ENCODE measurements at regions not wholly inside any gene's neighbourhood (a gene's known extent, or its start where the extent isn't known, plus 50 kb on each side); places are given as distances from the start of the nearest gene placed in this dataset.

DNA sequence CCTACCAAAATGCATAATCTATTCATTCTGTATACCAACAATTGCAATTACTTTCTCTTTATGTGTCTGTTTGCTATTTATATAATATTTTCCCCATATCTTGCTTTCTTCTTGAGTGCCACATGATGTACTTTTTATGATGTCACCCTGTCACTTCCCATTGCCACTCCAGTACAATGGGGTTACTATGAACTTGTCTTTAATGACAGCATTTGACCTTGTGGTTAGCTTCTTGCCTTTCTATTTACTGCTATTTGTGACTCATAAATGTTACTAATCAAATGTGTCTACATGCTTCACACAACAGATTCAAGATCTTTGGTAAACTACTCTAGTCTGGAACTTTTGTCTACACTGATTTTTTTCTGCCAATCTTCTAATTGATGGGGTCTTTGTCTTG lies 486.3 kb downstream of the NR4A2 start:
- Histone ChIP-seq H4K8ac (ENCODE audit: low read depth in 2 of 2, low read length in 2 of 2) (no peak overlapping the region), H3K9ac (ENCODE audit: low read depth, low read length) (no peak overlapping the region), H2AK5ac (ENCODE audit: low read depth, low read length) (no peak overlapping the region), H3K4ac (ENCODE audit: low read depth, low read length) (no peak overlapping the region), H3K4me3 (ENCODE audit: insufficient read depth, low read depth, low read length) (no peak overlapping the region), H3K4me1 (ENCODE audit: control insufficient read depth, insufficient read depth, low read length) (no peaks in the 10 kb centered on the region), H3K9me3 (ENCODE audit: control insufficient read depth, insufficient read depth, low read length) (peaks cover 12% of the 10 kb centered on the region; the same call in 1 of the 2 replicates), H4K91ac (ENCODE audit: insufficient read depth, low read depth, low read length) (no peak overlapping the region), H2BK20ac (ENCODE audit: low read depth, low read length) (no peak overlapping the region), H3K36me3 (ENCODE audit: control insufficient read depth, insufficient read depth, low read length) (no peaks in the 10 kb centered on the region), H3K9me1 (ENCODE audit: insufficient read depth, low read length) (no peaks in the 10 kb centered on the region), H3K56ac (ENCODE audit: extremely low read depth, insufficient read depth, low read length) (no peak overlapping the region), H3K79me1 (ENCODE audit: low read depth in 1 of 2, low read length in 2 of 2) (no peaks in the 10 kb centered on the region), H3K27me3 (ENCODE audit: control insufficient read depth, insufficient read depth, low read length) (no peaks in the 10 kb centered on the region), H4K5ac (ENCODE audit: low read depth, low read length) (no peak overlapping the region), H3K18ac (ENCODE audit: low read depth, low read length) (no peak overlapping the region), H2BK5ac (ENCODE audit: low read depth, low read length, poor library complexity, severe bottlenecking) (no peak overlapping the region), H4K20me1 (ENCODE audit: insufficient read depth, low read length) (no peaks in the 10 kb centered on the region), H3K14ac (replicated peaks; ENCODE audit: low read depth, low read length) (no peak overlapping the region), H3K4me2 (ENCODE audit: low read depth, low read length) (no peak overlapping the region), H2BK120ac (ENCODE audit: low read depth, low read length) (no peak overlapping the region), H2AK9ac (replicated peaks; ENCODE audit: low read depth, low read length, poor library complexity) (no peak overlapping the region), H2AFZ (replicated peaks; ENCODE audit: low read length, poor library complexity) (no peak overlapping the region), H3K23ac (ENCODE audit: low read depth, low read length) (no peak overlapping the region), H3K27ac (ENCODE audit: insufficient read depth, low read length) (no peak overlapping the region), H2BK15ac (ENCODE audit: low read depth, low read length) (no peak overlapping the region)
- CTCF ChIA-PET: no interaction called here
- no peak for ATAC-seq (ENCODE audit: low read depth)
- in situ Hi-C loops (cut with MboI; ENCODE audit: low sequenced_read_pairs): no loop called here
- no TSS peak for BruUV-seq (replicated peaks)
- no peak for TF ChIP-seq MAFK (IDR thresholded peaks at IDR 0.05; ENCODE audit: low read depth, low read length)
- TF ChIP-seq, protein P1, sequence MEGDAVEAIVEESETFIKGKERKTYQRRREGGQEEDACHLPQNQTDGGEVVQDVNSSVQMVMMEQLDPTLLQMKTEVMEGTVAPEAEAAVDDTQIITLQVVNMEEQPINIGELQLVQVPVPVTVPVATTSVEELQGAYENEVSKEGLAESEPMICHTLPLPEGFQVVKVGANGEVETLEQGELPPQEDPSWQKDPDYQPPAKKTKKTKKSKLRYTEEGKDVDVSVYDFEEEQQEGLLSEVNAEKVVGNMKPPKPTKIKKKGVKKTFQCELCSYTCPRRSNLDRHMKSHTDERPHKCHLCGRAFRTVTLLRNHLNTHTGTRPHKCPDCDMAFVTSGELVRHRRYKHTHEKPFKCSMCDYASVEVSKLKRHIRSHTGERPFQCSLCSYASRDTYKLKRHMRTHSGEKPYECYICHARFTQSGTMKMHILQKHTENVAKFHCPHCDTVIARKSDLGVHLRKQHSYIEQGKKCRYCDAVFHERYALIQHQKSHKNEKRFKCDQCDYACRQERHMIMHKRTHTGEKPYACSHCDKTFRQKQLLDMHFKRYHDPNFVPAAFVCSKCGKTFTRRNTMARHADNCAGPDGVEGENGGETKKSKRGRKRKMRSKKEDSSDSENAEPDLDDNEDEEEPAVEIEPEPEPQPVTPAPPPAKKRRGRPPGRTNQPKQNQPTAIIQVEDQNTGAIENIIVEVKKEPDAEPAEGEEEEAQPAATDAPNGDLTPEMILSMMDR (conservative IDR thresholded peaks at IDR 0.05; ENCODE audit: low read depth, low read length): no peak
- no peak for TF ChIP-seq CHD1 (IDR thresholded peaks at IDR 0.05; ENCODE audit: low read depth, low read length)
- no peak for TF ChIP-seq RCOR1 (IDR thresholded peaks at IDR 0.05; ENCODE audit: insufficient replicate concordance, low read length)
- no peak for DNase-seq
- dilution Hi-C loops (cut with HindIII; ENCODE audit: low sequenced_read_pairs, unreplicated experiment): no loop called here
- intact Hi-C loops (cut with micrococcal nuclease): no loop called here
- POLR2A ChIA-PET (ENCODE audit: unreplicated experiment): no interaction called here

All from IMR-90 (cell line).